Kidney (tissue), 13 donors: ENCODE measurements at regions not wholly inside any gene's neighbourhood (a gene's known extent, or its start where the extent isn't known, plus 50 kb on each side); places are given as distances from the start of the nearest gene placed in this dataset.

Source experiments
- DNase-seq, 5 donors: peaks; one replicate each; pipeline ENCODE4 v3.0.0-alpha.2; 2013 to 2020
- FAIRE-seq: peaks from 2 replicates; lab custom pipeline; 2012; peaks lifted over from hg19 to GRCh38; lab: Jason Lieb, UNC
- H3K27ac ChIP-seq, 2 donors: one replicate each; pipeline ENCODE4 v1.7.0; 2013; ENCODE audit warnings: low read depth in 2 of 2, low read length in 2 of 2, inconsistent platforms in 1 of 2
- H3K27me3 ChIP-seq: one replicate; pipeline ENCODE4 v1.7.1; 2013; ENCODE audit warnings: low read length, inconsistent platforms; ENCODE audit not compliant: control insufficient read depth, insufficient read depth
- H3K36me3 ChIP-seq, 3 donors: one replicate each; pipeline versions ENCODE4 v1.7.0 to v1.7.1; 2013; ENCODE audit warnings: low read length in 3 of 3, control low read depth in 1 of 3, inconsistent platforms in 1 of 3; ENCODE audit not compliant: insufficient read depth in 3 of 3, control insufficient read depth in 2 of 3
- H3K4me1 ChIP-seq, 3 donors: one replicate each; pipeline versions ENCODE4 v1.7.0 to v1.7.1; 2013; ENCODE audit warnings: low read length in 3 of 3, inconsistent platforms in 1 of 3, low read depth in 1 of 3; ENCODE audit not compliant: control insufficient read depth in 2 of 3, insufficient read depth in 2 of 3
- H3K4me3 ChIP-seq, 3 donors: one replicate each; pipeline versions ENCODE4 v1.7.0 to v1.8.1; 2013; ENCODE audit warnings: low read length in 3 of 3, control low read depth in 1 of 3, inconsistent platforms in 1 of 3
- H3K9ac ChIP-seq, 3 donors: one replicate each; pipeline versions ENCODE4 v1.7.0 to v1.7.1; 2013; ENCODE audit warnings: low read length in 3 of 3, control low read depth in 1 of 3, inconsistent platforms in 1 of 3
- H3K9me3 ChIP-seq, 3 donors: one replicate each; pipeline versions ENCODE4 v1.7.0 to v1.7.1; 2013; ENCODE audit warnings: low read length in 3 of 3, control low read depth in 1 of 3, inconsistent platforms in 1 of 3; ENCODE audit not compliant: control insufficient read depth in 2 of 3, insufficient read depth in 1 of 3
- CTCF ChIP-seq: IDR thresholded peaks from 3 replicates; pipeline ENCODE4 v1.5.1; 2012; ENCODE audit warnings: mild to moderate bottlenecking, moderate library complexity, borderline replicate concordance; ENCODE audit not compliant: insufficient read depth; ENCODE audit errors: extremely low read depth
- intact Hi-C: fragments of 100-400 bp; cut with DNase I; formaldehyde crosslinking; loops from one replicate; pipeline ENCODE4 v1.11.1; 2022
- donor health status: control.
- donor health status: control.
- donor health status: control.
- donor health status: control.
- donor health status: control.
- donor health status: DM: yes; HTN: yes; CAD: no.
- donor health status: Normal renal cell carcinoma (clear cell type).

DNA sequence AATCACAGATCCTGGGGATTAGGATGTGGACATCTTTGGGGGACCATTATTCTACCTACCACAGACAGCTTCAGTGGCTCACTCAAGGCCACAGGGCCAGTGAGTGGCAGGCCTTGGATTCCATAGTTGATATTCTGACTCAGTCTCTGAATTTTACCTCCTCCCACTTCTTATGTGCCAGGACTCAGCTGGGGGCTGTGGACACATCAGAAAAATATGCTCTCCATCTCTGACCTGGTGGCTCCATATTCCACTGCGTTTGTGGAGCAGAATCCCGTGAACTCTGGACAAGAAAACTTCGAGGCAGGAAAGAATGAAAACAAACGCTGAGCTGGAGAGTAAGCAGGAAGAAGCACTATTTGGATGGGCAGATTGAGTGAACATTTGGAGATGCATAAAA is 301.8 kb upstream of the MAF start:
- H3K27me3 ChIP-seq = no peaks in the 10 kb centered on the region
- H3K36me3 ChIP-seq = no peaks in the 10 kb centered on the region
- no peak for DNase-seq
- no peak for TF ChIP-seq CTCF
- no peak overlapping the region for H3K27ac ChIP-seq
- H3K4me1 ChIP-seq = peaks cover 0 to 6% (median 0%) of the 10 kb centered on the region in 3 donors
- H3K9ac ChIP-seq = no peak overlapping the region
- H3K9me3 ChIP-seq = no peaks in the 10 kb centered on the region
- no peak for FAIRE-seq
- intact Hi-C loops = no loop called here
- H3K4me3 ChIP-seq = no peak overlapping the region

DNA sequence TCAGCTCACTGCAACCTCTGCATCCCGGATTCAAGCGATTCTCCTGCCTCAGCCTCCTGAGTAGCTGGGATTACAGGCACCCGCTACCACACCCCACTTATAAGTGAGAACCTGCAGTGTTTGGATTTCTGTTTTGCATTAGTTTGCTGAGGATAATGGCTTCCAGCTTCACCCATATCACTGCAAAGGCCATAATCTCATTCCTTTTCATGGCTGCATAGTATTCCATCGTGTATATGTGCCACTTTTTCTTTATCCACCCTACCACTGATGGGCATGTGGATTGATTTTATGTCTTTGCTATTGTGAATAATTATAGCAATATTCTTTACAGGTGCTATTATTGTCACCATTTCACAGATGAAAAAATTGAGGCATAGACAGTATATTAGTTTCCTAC is 301.0 kb upstream of the MAF start:
- FAIRE-seq (no peak), DNase-seq (no peak)
- intact Hi-C loops = no loop called here
- H3K9me3 ChIP-seq = no peaks in the 10 kb centered on the region
- no peak overlapping the region for H3K27ac ChIP-seq
- no peak for TF ChIP-seq CTCF
- H3K4me1 ChIP-seq = peaks cover 0 to 13% (median 5%) of the 10 kb centered on the region in 3 donors
- no peaks in the 10 kb centered on the region for H3K36me3 ChIP-seq
- H3K27me3 ChIP-seq = no peaks in the 10 kb centered on the region
- no peak overlapping the region for H3K9ac ChIP-seq
- H3K4me3 ChIP-seq = no peak overlapping the region

DNA sequence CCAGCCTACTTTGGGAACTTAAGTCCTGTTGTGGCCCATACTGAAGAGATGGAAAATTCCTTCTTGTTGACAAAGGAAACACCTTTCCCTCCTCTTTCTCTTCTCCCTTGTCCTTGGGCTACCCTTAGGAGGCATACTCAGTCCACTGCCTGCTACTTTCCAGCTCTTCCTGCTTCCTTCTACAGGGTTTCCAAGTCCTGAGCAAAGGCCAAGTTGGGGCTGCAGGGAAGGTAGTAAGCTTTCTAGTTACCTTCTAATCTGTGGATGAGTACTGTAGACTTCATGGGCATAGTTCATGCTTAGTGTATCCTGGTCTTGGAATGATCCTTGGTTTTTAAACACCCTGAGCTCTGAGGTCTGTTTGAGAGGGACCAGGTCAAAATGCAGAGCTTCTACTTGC is 299.2 kb upstream of the MAF start:
- FAIRE-seq (no peak), DNase-seq (no peak)
- intact Hi-C loops = no loop called here
- TF ChIP-seq CTCF = no peak
- H3K9ac ChIP-seq = no peak overlapping the region
- H3K4me1 ChIP-seq = peaks cover 0 to 13% (median 5%) of the 10 kb centered on the region in 3 donors
- H3K27ac ChIP-seq = no peak overlapping the region
- no peaks in the 10 kb centered on the region for H3K36me3 ChIP-seq
- no peaks in the 10 kb centered on the region for H3K27me3 ChIP-seq
- H3K4me3 ChIP-seq = no peak overlapping the region
- no peaks in the 10 kb centered on the region for H3K9me3 ChIP-seq

- intact Hi-C loops = no loop called here
- FAIRE-seq (no peak), DNase-seq (no peak)
- Histone ChIP-seq H3K27me3 (no peaks in the 10 kb centered on the region), H3K36me3 (no peaks in the 10 kb centered on the region), H3K4me3 (no peak overlapping the region), H3K9me3 (no peaks in the 10 kb centered on the region), H3K4me1 (peaks cover 0 to 13% (median 5%) of the 10 kb centered on the region in 3 donors), H3K27ac (no peak overlapping the region), H3K9ac (no peak overlapping the region)
- no peak for TF ChIP-seq CTCF
Observed at GRCh38 chr16:79899316-79899715, 298.8 kb upstream of the MAF start.
